ENCODE measurements at regions not wholly inside any gene's neighbourhood (a gene's known extent, or its start where the extent isn't known, plus 50 kb on each side); places are given as distances from the start of the nearest gene placed in this dataset.
"Not testable (repeated sequence)": the region's sequence is repeated elsewhere in the genome, so short reads cannot be mapped to it uniquely, and the experiment has no call there.

GRCh38 chr17:20683651-20684229 is 104.2 kb downstream of the CDRT15L2 start:
- not testable (repeated sequence) for DNase-seq

GRCh38 chr17:20684975-20685374 is 105.5 kb downstream of the CDRT15L2 start:
- not testable (repeated sequence) for DNase-seq

GRCh38 chr17:20687584-20687983 is 108.1 kb downstream of the CDRT15L2 start:
- not testable (repeated sequence) for DNase-seq

DNA sequence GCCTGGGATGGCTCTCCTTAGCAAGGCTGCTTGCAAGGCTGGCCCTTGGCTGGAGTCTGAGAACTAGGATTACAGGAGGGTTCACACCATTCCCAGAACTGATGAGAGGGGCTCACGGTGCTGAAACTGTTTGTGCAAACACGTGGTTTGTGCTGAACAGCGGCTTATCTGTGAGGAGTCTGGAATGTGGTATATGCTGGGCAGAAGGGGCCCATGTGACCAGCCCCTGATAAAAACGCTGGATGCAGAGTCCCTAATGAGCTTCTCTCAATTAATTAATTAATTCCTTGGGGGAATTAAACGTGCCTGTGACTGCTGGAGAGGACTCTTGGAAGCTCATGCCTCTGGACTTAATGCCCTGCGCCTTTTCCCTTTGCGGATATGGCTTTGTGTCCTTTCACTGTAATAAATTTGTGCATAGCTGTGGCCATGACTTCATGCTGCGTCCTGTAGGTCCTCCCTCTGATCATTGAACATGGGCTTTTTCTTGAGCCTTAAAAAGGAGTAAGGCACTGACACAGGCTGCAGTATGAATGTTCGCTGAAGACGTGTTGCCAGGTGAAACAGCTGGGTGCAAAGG is 109.7 kb downstream of the CDRT15L2 start:
- not testable (repeated sequence) for DNase-seq

DNA sequence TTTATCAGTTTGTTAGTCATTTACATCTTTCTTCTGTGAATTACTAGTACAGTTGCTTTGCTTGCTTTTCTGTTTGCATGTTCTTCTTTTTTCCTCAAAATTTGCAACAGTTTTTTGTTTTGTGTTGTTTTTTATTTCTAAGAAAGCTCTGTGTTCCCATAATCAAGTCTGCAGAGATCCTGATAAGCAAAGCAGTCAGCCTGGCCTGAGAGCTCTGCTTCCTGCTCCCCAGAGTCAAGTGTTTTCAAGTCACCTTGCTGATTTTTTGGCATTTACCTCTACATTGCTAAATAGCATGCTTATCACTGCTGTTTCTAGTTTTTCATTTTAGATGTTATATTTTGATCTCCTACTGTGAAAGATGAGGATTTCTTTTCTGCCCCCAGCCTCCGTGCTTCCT is 113.2 kb downstream of the CDRT15L2 start:
- DNase-seq: not testable (repeated sequence)

DNA sequence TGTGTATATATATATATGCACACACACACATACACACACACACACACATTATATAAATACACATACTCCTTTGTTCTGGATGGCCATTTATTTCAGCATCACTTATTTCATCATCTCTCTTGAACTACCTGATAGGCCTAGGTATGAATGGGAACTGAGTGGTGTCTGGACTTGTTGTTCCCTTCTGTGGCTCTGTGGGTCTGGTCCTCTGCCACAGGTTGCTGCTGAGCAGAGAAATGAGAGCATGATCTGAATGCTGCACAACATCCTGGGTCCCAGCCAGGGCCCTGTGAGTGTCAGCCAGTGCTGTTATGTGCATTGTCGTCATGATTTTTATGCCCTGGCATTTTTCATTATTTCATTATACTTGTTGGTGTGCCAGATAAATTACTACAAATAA is 116.3 kb downstream of the CDRT15L2 start:
- not testable (repeated sequence) for DNase-seq

DNA sequence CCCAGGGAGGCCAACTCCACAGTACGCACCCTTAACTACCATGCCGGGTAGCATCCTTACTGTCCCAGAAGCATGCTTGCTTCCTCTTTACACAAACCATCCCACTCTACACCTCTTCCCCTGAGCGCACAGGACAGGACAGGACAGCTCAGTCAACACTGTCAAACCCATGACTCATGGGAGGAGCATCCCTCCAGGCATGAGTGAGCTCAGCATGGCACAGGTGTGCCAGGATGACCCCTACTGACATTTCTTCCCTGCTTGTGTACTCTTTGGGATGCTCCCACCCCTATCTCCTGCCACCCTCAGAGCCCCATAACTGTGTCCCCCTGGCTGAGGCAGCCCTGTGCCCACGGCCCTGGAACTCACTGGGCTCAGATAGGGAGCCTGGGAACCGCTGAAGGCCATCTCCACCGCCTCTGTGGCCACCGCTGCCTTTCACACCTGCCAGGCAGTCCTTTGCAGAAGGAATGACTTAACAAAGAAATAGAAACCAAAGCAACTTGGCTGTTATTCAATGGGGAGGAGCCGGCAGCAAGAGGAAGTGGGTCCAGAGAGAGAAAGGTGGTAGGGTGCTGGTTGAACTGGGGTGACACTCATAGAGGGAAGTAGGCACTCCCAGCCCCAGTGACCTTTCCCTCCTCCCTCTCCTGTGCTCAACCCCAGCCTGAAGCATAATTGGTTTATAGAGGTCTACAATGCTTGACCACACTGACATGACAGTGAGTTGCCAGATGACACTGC is 119.1 kb downstream of the CDRT15L2 start:
- DNase-seq: not testable (repeated sequence)

- DNase-seq: not testable (repeated sequence)
Measured at GRCh38 chr17:20700528-20700927, 121.0 kb downstream of the CDRT15L2 start.

DNA sequence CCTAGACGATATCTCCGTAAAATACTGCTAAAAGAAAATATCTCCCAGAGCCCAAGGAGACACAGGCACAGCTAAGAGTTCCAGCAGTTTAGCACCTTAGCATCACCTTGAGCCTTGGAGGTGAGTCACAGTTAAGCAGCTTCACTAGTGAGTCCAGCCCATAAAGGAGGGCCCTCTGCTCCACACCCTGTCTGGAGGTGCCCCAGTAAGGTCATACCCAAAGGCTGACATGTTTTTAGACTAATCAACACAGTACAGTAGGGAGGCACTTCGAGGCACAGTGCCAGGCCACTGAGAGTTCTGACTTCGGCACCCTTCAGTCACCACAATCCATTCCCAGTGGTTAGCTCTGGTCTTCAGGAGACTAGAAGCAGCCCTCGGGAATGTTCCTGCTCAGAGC is 121.8 kb downstream of the CDRT15L2 start:
- not testable (repeated sequence) for DNase-seq

- no peak for DNase-seq
Measured at GRCh38 chr17:20702692-20703091, 123.2 kb downstream of the CDRT15L2 start.

DNA sequence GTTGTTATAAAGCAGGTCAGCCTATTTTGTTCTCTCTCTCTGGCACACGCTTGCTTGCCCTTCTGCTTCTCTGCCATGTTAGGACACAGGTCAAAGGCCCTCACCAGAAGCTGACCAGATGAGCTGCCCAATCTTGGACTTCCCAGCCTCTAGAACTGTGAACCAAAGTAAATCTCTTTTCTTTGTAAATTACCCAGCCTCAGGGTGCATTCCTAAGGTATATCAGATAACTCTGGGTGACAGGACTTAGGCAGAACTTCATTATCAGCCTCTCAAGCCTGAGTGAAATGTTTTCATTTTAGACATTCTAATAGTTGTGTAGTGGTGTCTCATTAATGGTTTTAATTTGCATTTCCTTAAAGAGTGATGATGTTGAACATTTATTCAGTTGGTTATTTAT is 124.3 kb downstream of the CDRT15L2 start:
- peak; percentile 6 for DNase-seq

DNA sequence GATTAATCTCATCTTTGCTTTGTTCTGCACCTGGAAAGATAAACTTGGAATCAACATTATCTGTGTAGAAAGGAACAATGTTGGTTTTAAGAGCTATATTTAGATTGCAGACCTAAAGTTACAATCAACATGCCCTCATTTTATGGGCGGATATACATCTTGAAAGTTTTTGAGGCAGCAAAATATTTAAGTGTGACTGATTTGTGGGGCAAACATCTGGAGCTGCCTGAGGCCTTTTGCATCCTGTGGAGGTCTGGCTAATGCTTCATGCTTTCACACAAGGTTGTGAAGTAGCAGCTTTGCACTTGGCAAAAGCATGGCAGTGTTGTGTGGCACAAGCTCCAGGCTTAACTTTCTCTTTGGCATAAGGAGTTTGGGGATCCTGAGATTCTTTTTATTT is 125.7 kb downstream of the CDRT15L2 start:
- DNase-seq: not testable (repeated sequence)

GRCh38 chr17:20706751-20707373 is 127.3 kb downstream of the CDRT15L2 start:
- DNase-seq: no peak

DNA sequence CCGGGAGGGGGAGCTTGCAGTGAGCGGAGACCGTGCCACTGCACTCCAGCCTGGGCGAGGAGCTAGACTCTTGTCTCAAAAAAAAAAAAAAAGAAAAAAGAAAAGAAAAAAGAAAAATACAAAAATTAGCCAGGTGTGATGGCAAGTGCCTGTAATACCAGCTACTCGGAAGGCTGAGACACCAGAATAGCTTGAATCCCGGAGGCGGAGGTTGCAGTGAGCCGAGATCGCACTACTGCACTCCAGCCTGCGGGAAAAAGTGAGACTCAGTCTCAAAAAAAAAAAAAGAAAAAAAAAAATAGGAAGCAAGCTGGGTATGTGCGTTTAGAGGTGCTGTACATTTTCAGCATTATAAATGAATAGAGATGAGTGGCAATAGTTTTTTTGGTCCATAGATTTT is 129.3 kb downstream of the CDRT15L2 start:
- not testable (repeated sequence) for DNase-seq

DNA sequence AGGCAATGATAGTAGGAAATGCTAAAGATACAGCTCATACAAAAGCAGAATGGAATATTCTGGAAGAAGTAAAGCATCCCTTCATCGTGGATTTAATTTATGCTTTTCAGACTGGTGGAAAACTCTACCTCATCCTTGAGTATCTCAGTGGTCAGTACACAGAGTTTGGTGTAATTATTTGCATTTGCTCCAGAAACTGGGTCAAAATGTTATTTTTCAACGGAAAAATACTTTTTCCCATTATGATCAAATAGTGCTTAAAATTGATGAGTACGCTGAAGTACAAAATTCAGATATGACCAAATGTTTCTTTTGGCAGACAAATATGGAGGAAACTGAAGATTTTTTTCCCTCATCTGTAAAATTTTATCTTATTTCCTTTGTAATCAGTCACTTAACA is 137.0 kb downstream of the CDRT15L2 start:
- not testable (repeated sequence) for DNase-seq

GRCh38 chr17:20721171-20721570 is 141.6 kb downstream of the CDRT15L2 start:
- peak; percentile 89 for DNase-seq

- DNase-seq: not testable (repeated sequence)
Measured at GRCh38 chr17:20724391-20724790, 144.9 kb downstream of the CDRT15L2 start.

DNA sequence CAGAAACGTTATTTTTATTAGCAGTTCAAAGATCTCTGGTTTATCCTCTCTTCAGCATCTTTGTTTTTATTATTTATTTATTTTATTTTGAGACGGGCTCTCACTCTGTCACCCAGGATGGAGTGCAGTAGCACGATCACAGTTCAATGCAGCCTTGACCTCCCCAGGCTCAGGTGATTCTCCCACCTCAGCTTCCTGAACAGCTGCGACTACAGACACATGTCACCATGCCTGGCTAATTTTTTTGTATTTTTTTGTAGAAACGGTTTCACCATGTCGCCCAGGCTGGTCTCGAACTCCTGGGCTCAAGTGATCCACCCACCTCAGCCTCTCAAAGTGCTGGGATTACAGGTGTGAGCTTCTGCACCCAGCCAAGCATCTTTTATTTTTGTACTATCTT is 147.7 kb downstream of the CDRT15L2 start:
- not testable (repeated sequence) for DNase-seq

DNA sequence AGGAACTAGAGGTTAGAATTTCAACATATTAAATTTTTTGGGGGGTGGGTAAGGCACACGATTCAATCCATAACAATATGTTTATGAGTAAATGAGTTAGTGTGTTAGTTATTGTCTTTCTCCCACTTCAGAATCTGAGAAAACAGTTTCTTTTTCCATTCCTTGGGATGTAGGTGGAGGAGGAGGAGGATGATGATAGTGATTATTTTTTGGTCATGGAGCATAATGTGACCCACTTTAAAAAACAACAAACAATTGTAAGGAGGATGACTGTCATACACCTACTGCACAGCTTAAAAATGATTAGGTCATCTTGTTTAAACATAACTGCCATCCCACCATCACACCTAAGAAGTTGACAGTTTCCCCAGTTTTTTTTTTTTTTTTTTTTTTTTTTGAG is 148.7 kb downstream of the CDRT15L2 start:
- no peak for DNase-seq

DNA sequence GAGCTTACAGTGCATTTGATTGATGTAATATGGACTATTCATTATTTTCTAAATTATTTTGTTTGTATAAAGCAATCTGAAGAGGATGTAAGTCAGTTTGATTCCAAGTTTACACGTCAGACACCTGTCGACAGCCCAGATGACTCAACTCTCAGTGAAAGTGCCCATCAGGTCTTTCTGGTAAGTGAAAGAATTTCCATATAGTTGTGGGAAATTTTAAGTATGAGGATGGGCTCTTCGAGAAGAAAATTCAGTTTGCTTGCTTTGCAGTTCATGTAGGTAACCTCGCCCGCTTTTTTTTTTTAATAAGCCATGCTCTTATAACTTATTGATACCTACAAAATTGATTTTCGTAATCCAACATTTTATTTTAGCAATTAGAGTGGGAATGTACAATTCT is 151.6 kb downstream of the CDRT15L2 start:
- DNase-seq: not testable (repeated sequence)

GRCh38 chr17:20733923-20734322 is 154.4 kb downstream of the CDRT15L2 start:
- no peak for DNase-seq

- DNase-seq: no peak
Measured at GRCh38 chr17:20735796-20736195, 156.3 kb downstream of the CDRT15L2 start.

DNA sequence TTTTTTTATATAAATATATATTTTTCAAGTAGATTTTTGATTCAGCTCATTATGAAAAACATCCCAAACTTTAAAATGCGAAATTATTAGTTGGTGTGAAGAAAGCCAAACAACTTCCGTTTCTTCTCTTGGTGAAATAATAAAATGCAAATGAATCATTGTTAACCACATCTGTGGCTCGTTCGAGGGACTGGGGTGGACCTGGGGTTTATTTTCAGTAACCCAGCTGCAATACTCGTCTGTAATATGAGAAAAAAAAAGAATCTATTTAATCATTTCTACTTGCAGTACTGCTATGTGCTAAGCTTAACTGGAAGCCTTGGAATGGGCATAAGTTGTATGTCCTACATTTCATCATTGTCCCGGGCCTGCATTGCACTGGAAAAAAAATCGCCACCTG is 158.1 kb downstream of the CDRT15L2 start:
- DNase-seq: not testable (repeated sequence)

GRCh38 chr17:20771104-20771503 is 191.6 kb downstream of the CDRT15L2 start:
- DNase-seq: no peak

All from NCI-H226 (cell line).